ENCODE measurements at regions not wholly inside any gene's neighbourhood (a gene's known extent, or its start where the extent isn't known, plus 50 kb on each side); places are given as distances from the start of the nearest gene placed in this dataset.

GRCh38 chr13:79081942-79082341 lies 324.1 kb downstream of the RBM26 start:
- TF ChIP-seq CTCF (IDR thresholded peaks at IDR 0.05), result no peak
- TF ChIP-seq POLR2A (IDR thresholded peaks at IDR 0.05), result no peak
